NCI-H748 treated with DMSO at 0.1 percent for 48 hours (cell line): ENCODE measurements at regions not wholly inside any gene's neighbourhood (a gene's known extent, or its start where the extent isn't known, plus 50 kb on each side); places are given as distances from the start of the nearest gene placed in this dataset.

Experiments used
- DNase-seq: peaks from one replicate; lab custom pipeline; 2025; lab: John Stamatoyannopoulos, UW

GRCh38 chr15:79373113-79373512 lies 59.0 kb upstream of the MINAR1 start:
- no peak for DNase-seq

GRCh38 chr15:79373728-79374127 lies 58.4 kb upstream of the MINAR1 start:
- no peak for DNase-seq

- DNase-seq = no peak
Observed at GRCh38 chr15:79376383-79376782, 55.8 kb upstream of the MINAR1 start.

GRCh38 chr15:79378394-79379109 lies 53.6 kb upstream of the MINAR1 start:
- no peak for DNase-seq

- DNase-seq = peak; percentile 29
Observed at GRCh38 chr15:79380755-79381497, 51.2 kb upstream of the MINAR1 start.

- peak; percentile 28 for DNase-seq
Observed at GRCh38 chr15:79381593-79381992, 50.5 kb upstream of the MINAR1 start.
